Adrenal gland (tissue), 9 donors: ENCODE measurements at regions not wholly inside any gene's neighbourhood (a gene's known extent, or its start where the extent isn't known, plus 50 kb on each side); places are given as distances from the start of the nearest gene placed in this dataset.
"Not testable (repeated sequence)": the region's sequence is repeated elsewhere in the genome, so short reads cannot be mapped to it uniquely, and the experiment has no call there.

Source experiments
- DNase-seq, 7 donors: peaks; one replicate each; pipeline ENCODE4 v3.0.0-alpha.2; 2019 to 2020
- H3K27ac ChIP-seq, 5 donors: fragments of 200-600 bp; sonication (generic) in 4 of 5; 1 replicate in 3 of 5; 2 replicates in 2 of 5; pipeline versions ENCODE4 v1.5.1 to v1.8.0; 2016 to 2020; ENCODE audit warnings: mild to moderate bottlenecking in 1 of 5
- H3K27me3 ChIP-seq: fragments of 200-600 bp; 2 replicates; pipeline ENCODE4 v1.8.0; 2021
- H3K36me3 ChIP-seq, 2 donors: fragments of 200-600 bp; replicated peaks in 1 of 2; 1 replicate in 1 of 2; 2 replicates in 1 of 2; pipeline versions ENCODE4 v1.5.1 to v1.8.0; 2018 to 2022
- H3K4me1 ChIP-seq, 2 donors: fragments of 200-600 bp; replicated peaks in 1 of 2; 1 replicate in 1 of 2; 2 replicates in 1 of 2; pipeline versions ENCODE4 v1.5.1 to v1.8.0; 2018 to 2021
- H3K4me3 ChIP-seq, 4 donors: fragments of 200-600 bp; sonication (generic) in 3 of 4; one replicate each; pipeline ENCODE4 v1.5.1; 2016 to 2018
- H3K9me3 ChIP-seq, 3 donors: fragments of 200-600 bp; sonication (generic) in 1 of 3; replicated peaks in 1 of 3; 1 replicate in 2 of 3; 2 replicates in 1 of 3; pipeline versions ENCODE4 v1.5.1 to v1.8.0; 2016 to 2021
- POLR2A ChIP-seq, 2 donors: fragments of 450-650 bp; IDR thresholded peaks; one replicate each; pipeline ENCODE4 v1.6.1; 2017; ENCODE audit warnings: antibody characterized with exemption in 2 of 2, mild to moderate bottlenecking in 2 of 2, moderate library complexity in 1 of 2
- WGBS, 4 donors: extraction: QIAGEN DNeasy Blood & Tissue Kit in 2 of 4; methylation state at CpG; one replicate each; pipeline versions ENCODE4 v1.1.5 to v1.1.7; 2013 to 2017; 5-methylcytosine and 5-hydroxymethylcytosine counted together
- intact Hi-C, 2 donors: fragments of 100-400 bp; cut with DNase I; formaldehyde crosslinking; loops; one replicate each; pipeline versions ENCODE4 v1.14.1 to v1.15.0; 2022 to 2023
- TF ChIP-seq, protein P1 (sequence below), 6 experiments: fragments of 450-650 bp in 4 of 6; fragments of 200-600 bp in 2 of 6; sonication (generic) in 1 of 6; IDR thresholded peaks; 1 replicate in 5 of 6; 2 replicates in 1 of 6; pipeline versions ENCODE4 v1.5.1 to v1.8.0; 2016 to 2021; ENCODE audit warnings: antibody characterized with exemption in 6 of 6, mild to moderate bottlenecking in 2 of 6, moderate library complexity in 1 of 6
- donor health status: healthy with polysubstance abuse.
- donor health status: Bipolar disorder and iron deficiency.
- donor health status: DM: yes; HTN: yes; CAD: no.
- donor health status: DM: no; HTN: no; CAD: no.
- donor health status: DM: no; HTN: no; CAD: no.

DNA sequence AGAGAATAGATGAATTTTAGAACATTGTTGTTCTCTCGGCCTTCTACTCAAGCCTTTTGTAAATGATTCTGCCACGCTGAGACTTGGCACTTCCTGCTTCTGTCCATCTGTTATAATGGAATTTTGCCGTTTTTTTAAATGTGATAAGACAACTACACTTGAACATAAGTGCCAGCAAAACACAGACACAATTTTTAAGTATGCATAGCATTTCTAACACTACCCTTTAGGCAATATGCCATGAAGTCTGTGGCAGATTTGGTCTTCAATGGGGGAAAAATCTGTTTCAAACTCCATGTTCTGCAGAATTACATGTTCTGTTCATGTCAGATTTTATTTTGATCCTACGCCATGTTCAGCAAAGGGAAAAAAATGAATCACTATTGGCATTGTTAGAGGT, 1170.7 kb upstream of the SLC39A10 start:
- intact Hi-C loops, result no loop called here
- no peak overlapping the region for H3K27ac ChIP-seq
- no peaks in the 10 kb centered on the region for H3K36me3 ChIP-seq
- no peaks in the 10 kb centered on the region for H3K9me3 ChIP-seq
- WGBS, 4 donors, result 74 to 87% (median 80%) methylated on average over 4 of the region's 4 CpGs
- no peak for DNase-seq
- no peak overlapping the region for H3K4me3 ChIP-seq
- TF ChIP-seq, protein P1, sequence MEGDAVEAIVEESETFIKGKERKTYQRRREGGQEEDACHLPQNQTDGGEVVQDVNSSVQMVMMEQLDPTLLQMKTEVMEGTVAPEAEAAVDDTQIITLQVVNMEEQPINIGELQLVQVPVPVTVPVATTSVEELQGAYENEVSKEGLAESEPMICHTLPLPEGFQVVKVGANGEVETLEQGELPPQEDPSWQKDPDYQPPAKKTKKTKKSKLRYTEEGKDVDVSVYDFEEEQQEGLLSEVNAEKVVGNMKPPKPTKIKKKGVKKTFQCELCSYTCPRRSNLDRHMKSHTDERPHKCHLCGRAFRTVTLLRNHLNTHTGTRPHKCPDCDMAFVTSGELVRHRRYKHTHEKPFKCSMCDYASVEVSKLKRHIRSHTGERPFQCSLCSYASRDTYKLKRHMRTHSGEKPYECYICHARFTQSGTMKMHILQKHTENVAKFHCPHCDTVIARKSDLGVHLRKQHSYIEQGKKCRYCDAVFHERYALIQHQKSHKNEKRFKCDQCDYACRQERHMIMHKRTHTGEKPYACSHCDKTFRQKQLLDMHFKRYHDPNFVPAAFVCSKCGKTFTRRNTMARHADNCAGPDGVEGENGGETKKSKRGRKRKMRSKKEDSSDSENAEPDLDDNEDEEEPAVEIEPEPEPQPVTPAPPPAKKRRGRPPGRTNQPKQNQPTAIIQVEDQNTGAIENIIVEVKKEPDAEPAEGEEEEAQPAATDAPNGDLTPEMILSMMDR (IDR thresholded peaks at IDR 0.05), result no peak
- no peak for TF ChIP-seq POLR2A (IDR thresholded peaks at IDR 0.05)
- no peaks in the 10 kb centered on the region for H3K27me3 ChIP-seq
- no peaks in the 10 kb centered on the region for H3K4me1 ChIP-seq

DNA sequence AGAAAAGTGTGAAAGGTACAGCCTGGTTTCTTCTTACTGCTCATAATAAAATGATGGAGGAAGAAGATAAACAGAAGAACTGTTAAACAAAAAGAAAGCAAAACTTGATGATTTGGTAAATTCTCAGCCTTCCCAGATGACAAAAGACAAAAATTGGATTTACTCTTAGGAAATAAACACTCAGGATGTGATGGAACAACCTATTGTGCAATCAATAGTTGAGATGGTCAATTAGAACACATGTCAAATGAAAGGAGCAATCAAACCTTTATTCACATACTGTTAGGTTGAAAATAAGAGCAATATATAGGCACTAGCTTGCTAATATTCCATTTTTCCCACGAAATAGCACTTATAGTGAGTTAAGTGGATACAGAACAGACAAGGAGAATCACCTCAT, 1174.0 kb upstream of the SLC39A10 start:
- H3K4me1 ChIP-seq, result no peaks in the 10 kb centered on the region
- 42 to 62% (median 43%) methylated on average over 1 of the region's 1 CpG for WGBS, 4 donors
- DNase-seq, result no peak

DNA sequence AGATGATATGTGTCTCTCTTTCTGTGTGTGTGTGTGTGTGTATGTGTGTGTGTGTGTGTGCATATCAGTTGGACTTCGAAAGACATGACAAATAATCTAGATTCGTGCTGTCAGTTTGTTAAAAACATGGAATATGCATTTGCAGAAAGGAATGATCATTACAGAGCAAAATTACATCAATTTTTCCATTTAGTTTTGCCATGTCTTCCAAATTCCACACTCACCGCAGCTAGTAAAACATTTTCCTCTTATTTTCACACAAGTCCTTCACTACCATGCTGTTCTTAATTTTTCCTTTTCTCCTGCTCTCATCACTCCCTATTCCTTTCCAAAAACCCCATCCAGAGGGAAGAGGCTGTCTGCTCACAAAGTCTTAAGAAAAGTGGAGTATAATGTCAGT, 1191.4 kb upstream of the SLC39A10 start:
- no peaks in the 10 kb centered on the region for H3K4me1 ChIP-seq
- no peak for DNase-seq
- H3K4me3 ChIP-seq, result no peak overlapping the region
- WGBS, 4 donors, result 71 to 85% (median 82%) methylated on average over 3 of the region's 3 CpGs
- no peak overlapping the region for H3K27ac ChIP-seq
- intact Hi-C loops, result no loop called here
- no peaks in the 10 kb centered on the region for H3K9me3 ChIP-seq
- no peaks in the 10 kb centered on the region for H3K36me3 ChIP-seq
- TF ChIP-seq, protein P1 (IDR thresholded peaks at IDR 0.05), result no peak
- TF ChIP-seq POLR2A (IDR thresholded peaks at IDR 0.05), result no peak
- no peaks in the 10 kb centered on the region for H3K27me3 ChIP-seq

More for the DNA sequence above, 1174.0 kb upstream of the SLC39A10 start:
- Histone ChIP-seq H3K27me3 (no peaks in the 10 kb centered on the region), H3K27ac (no peak overlapping the region), H3K4me3 (no peak overlapping the region), H3K36me3 (no peaks in the 10 kb centered on the region), H3K9me3 (no peaks in the 10 kb centered on the region)
- no peak for TF ChIP-seq POLR2A (IDR thresholded peaks at IDR 0.05)
- TF ChIP-seq, protein P1 (IDR thresholded peaks at IDR 0.05), result no peak
- intact Hi-C loops, result no loop called here

- no peaks in the 10 kb centered on the region for H3K36me3 ChIP-seq
- H3K4me1 ChIP-seq, result no peaks in the 10 kb centered on the region
- H3K9me3 ChIP-seq, result no peaks in the 10 kb centered on the region
- no peak for DNase-seq
- no peaks in the 10 kb centered on the region for H3K27me3 ChIP-seq
- intact Hi-C loops, result no loop called here
- WGBS, 4 donors, result 75 to 88% (median 77%) methylated on average over 7 to 8 of the region's 8 CpGs
- H3K27ac ChIP-seq, result no peak overlapping the region
- TF ChIP-seq, protein P1 (IDR thresholded peaks at IDR 0.05), result no peak
- no peak for TF ChIP-seq POLR2A (IDR thresholded peaks at IDR 0.05)
- H3K4me3 ChIP-seq, result no peak overlapping the region
Observed at GRCh38 chr2:194464964-194465638, 1191.9 kb upstream of the SLC39A10 start.

GRCh38 chr2:194462883-194463282, 1194.1 kb upstream of the SLC39A10 start:
- DNase-seq, H3K27me3 ChIP-seq, H3K36me3 ChIP-seq, H3K9me3 ChIP-seq, H3K4me1 ChIP-seq, intact Hi-C loops, H3K4me3 ChIP-seq, H3K27ac ChIP-seq: not testable (repeated sequence)
- 48 to 50% (median 49%) methylated on average over 2 of the region's 2 CpGs for WGBS, 4 donors
